ENCODE measurements at regions not wholly inside any gene's neighbourhood (a gene's known extent, or its start where the extent isn't known, plus 50 kb on each side); places are given as distances from the start of the nearest gene placed in this dataset.

GRCh38 chr18:24979235-24979634 lies 372.7 kb downstream of the ZNF521 start:
- no peak for ATAC-seq
- no peaks in the 10 kb centered on the region for H3K4me1 ChIP-seq (ENCODE audit: control insufficient read depth, insufficient read depth, low read length)
- no peak for DNase-seq (ENCODE audit: low read depth, low spot score)
- no peaks in the 10 kb centered on the region; the same call in 1 of the 2 replicates for H3K27me3 ChIP-seq (ENCODE audit: control insufficient read depth, insufficient read depth, low read length)
- no peak overlapping the region for H3K4me3 ChIP-seq (ENCODE audit: low read depth in 2 of 2, low read length in 2 of 2)
- intact Hi-C loops (cut with micrococcal nuclease; ENCODE audit: unreplicated experiment) (no loop called here), in situ Hi-C loops (cut with HindIII; ENCODE audit: low pct_unique_long_range_greater_than_20kb, low sequenced_read_pairs) (no loop called here)
- TF ChIP-seq CTCF (IDR thresholded peaks at IDR 0.05) (no peak), TCF7L2 (IDR thresholded peaks at IDR 0.05; ENCODE audit: low read depth, low read length) (no peak), POLR2AphosphoS5 (IDR thresholded peaks at IDR 0.05; ENCODE audit: low read depth, low read length) (no peak), SIN3A (IDR thresholded peaks at IDR 0.05; ENCODE audit: borderline replicate concordance, insufficient read depth, low read depth, low read length) (no peak)
- TF ChIP-seq, protein P1, sequence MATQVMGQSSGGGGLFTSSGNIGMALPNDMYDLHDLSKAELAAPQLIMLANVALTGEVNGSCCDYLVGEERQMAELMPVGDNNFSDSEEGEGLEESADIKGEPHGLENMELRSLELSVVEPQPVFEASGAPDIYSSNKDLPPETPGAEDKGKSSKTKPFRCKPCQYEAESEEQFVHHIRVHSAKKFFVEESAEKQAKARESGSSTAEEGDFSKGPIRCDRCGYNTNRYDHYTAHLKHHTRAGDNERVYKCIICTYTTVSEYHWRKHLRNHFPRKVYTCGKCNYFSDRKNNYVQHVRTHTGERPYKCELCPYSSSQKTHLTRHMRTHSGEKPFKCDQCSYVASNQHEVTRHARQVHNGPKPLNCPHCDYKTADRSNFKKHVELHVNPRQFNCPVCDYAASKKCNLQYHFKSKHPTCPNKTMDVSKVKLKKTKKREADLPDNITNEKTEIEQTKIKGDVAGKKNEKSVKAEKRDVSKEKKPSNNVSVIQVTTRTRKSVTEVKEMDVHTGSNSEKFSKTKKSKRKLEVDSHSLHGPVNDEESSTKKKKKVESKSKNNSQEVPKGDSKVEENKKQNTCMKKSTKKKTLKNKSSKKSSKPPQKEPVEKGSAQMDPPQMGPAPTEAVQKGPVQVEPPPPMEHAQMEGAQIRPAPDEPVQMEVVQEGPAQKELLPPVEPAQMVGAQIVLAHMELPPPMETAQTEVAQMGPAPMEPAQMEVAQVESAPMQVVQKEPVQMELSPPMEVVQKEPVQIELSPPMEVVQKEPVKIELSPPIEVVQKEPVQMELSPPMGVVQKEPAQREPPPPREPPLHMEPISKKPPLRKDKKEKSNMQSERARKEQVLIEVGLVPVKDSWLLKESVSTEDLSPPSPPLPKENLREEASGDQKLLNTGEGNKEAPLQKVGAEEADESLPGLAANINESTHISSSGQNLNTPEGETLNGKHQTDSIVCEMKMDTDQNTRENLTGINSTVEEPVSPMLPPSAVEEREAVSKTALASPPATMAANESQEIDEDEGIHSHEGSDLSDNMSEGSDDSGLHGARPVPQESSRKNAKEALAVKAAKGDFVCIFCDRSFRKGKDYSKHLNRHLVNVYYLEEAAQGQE (IDR thresholded peaks at IDR 0.05; ENCODE audit: insufficient read depth in 1 of 2, low read depth in 2 of 2, low read length in 1 of 2), result no peak
- no peak overlapping the region for H3K27ac ChIP-seq (ENCODE audit: low read length)
- no peaks in the 10 kb centered on the region for H3K9me3 ChIP-seq (ENCODE audit: control insufficient read depth, insufficient read depth, low read depth, low read length)
- BruUV-seq (replicated peaks), result no TSS peak
- POLR2A ChIA-PET, result no interaction called here
- H3K36me3 ChIP-seq (ENCODE audit: control insufficient read depth, insufficient read depth, low read length), result no peaks in the 10 kb centered on the region
- CTCF ChIA-PET, result no interaction called here

DNA sequence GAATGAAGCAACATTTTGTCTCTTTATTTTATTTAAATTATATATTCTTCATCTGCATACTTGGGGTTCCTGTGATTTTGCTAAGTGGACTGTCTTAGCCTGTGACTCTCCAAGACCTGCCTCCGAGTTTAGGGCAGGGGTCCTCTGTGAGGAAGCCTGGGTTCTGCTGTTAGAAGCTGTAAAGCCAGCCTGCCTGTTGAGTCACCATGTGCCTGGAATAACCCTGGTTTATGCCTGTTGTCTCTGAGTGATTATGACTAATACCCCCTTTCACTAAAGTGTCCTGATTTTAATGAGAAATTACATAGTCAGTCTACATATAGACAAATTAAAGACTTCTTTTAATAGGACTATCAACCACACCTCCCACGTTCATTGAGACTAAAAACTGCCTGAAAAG lies 369.1 kb downstream of the ZNF521 start:
- ChIA-PET POLR2A (no interaction called here), CTCF (no interaction called here)
- BruUV-seq (replicated peaks), result no TSS peak
- H3K27me3 ChIP-seq (ENCODE audit: control insufficient read depth, insufficient read depth, low read length), result peaks cover 2% of the 10 kb centered on the region; the same call in 1 of the 2 replicates
- H3K9me3 ChIP-seq (ENCODE audit: control insufficient read depth, insufficient read depth, low read depth, low read length), result no peaks in the 10 kb centered on the region
- TF ChIP-seq POLR2AphosphoS5 (IDR thresholded peaks at IDR 0.05; ENCODE audit: low read depth, low read length) (no peak), SIN3A (IDR thresholded peaks at IDR 0.05; ENCODE audit: borderline replicate concordance, insufficient read depth, low read depth, low read length) (no peak), TCF7L2 (IDR thresholded peaks at IDR 0.05; ENCODE audit: low read depth, low read length) (no peak), CTCF (IDR thresholded peaks at IDR 0.05) (no peak)
- TF ChIP-seq, protein P1 (IDR thresholded peaks at IDR 0.05; ENCODE audit: insufficient read depth in 1 of 2, low read depth in 2 of 2, low read length in 1 of 2), result no peak
- H3K4me1 ChIP-seq (ENCODE audit: control insufficient read depth, insufficient read depth, low read length), result no peaks in the 10 kb centered on the region
- intact Hi-C loops (cut with micrococcal nuclease; ENCODE audit: unreplicated experiment), result no loop called here
- H3K36me3 ChIP-seq (ENCODE audit: control insufficient read depth, insufficient read depth, low read length), result no peaks in the 10 kb centered on the region
- ATAC-seq, result no peak
- in situ Hi-C loops (cut with HindIII; ENCODE audit: low pct_unique_long_range_greater_than_20kb, low sequenced_read_pairs), result no loop called here
- DNase-seq (ENCODE audit: low read depth, low spot score), result no peak
- no peak overlapping the region for H3K27ac ChIP-seq (ENCODE audit: low read length)
- no peak overlapping the region for H3K4me3 ChIP-seq (ENCODE audit: low read depth in 2 of 2, low read length in 2 of 2)
